ENCODE measurements at regions not wholly inside any gene's neighbourhood (a gene's known extent, or its start where the extent isn't known, plus 50 kb on each side); places are given as distances from the start of the nearest gene placed in this dataset.

- no peaks in the 10 kb centered on the region for H3K27me3 ChIP-seq (ENCODE audit: control insufficient read depth, insufficient read depth, low read length)
- H2AFZ ChIP-seq (ENCODE audit: low read length): no peak overlapping the region
- no peaks in the 10 kb centered on the region for H3K4me1 ChIP-seq (ENCODE audit: control insufficient read depth, extremely low read depth, insufficient read depth, low read length)
- no peaks in the 10 kb centered on the region for H3K36me3 ChIP-seq (ENCODE audit: control insufficient read depth, insufficient read depth, low read length)
- H3K79me2 ChIP-seq (ENCODE audit: control insufficient read depth, insufficient read depth, low read length): no peaks in the 10 kb centered on the region
- H3K4me2 ChIP-seq (ENCODE audit: extremely low read depth, insufficient read depth, low read length): no peak overlapping the region
- no peaks in the 10 kb centered on the region for H4K20me1 ChIP-seq (ENCODE audit: control insufficient read depth, extremely low read depth, insufficient read depth, low read length)
- H3K4me3 ChIP-seq (replicated peaks in 1 of 4; ENCODE audit: control extremely low read depth in 1 of 4, insufficient read depth in 1 of 4, low read depth in 3 of 4, low read length in 4 of 4): no peak overlapping the region
- no peak overlapping the region for H3K9ac ChIP-seq (ENCODE audit: insufficient read depth, low read length)
- DNase-seq (ENCODE audit: low read depth in 2 of 2): no peak
- H3K9me3 ChIP-seq (ENCODE audit: control insufficient read depth, insufficient read depth, low read depth, low read length): no peaks in the 10 kb centered on the region
- no peak overlapping the region for H3K27ac ChIP-seq (ENCODE audit: insufficient read depth, low read length)
- TF ChIP-seq CTCF (conservative IDR thresholded peaks at IDR 0.05 in 1 of 2, IDR thresholded peaks at IDR 0.05 in 1 of 2; ENCODE audit: low read depth in 1 of 2, low read length in 2 of 2): no peak
- no peak for TF ChIP-seq EZH2 (IDR thresholded peaks at IDR 0.05; ENCODE audit: low read length, missing control alignments)
These were observed 336.3 kb downstream of the SLITRK6 start for GRCh38 chr13:85462792-85463425.

DNA sequence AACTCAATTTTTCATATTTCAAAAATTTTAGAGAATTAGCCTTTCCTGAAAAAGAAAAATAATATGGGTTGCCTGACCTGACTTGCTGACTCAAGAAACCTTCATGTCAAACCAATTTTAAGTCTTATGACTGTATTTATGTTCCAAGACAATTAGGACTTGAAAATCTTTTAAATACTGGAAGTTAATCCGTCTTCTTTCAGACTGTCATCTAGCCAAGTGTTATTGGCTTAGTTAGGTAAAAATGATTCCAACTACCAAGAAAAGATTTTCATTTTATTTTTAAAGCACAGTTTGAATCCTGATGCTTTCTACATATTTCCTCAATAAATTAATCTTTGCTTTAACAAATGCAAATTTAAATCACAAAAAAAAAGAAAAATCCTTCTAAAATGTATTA lies 337.6 kb downstream of the SLITRK6 start:
- Histone ChIP-seq H3K36me3 (ENCODE audit: control insufficient read depth, insufficient read depth, low read length) (no peaks in the 10 kb centered on the region), H3K9ac (ENCODE audit: insufficient read depth, low read length) (no peak overlapping the region), H3K4me1 (ENCODE audit: control insufficient read depth, extremely low read depth, insufficient read depth, low read length) (no peaks in the 10 kb centered on the region), H4K20me1 (ENCODE audit: control insufficient read depth, extremely low read depth, insufficient read depth, low read length) (no peaks in the 10 kb centered on the region), H3K9me3 (ENCODE audit: control insufficient read depth, insufficient read depth, low read depth, low read length) (no peaks in the 10 kb centered on the region), H2AFZ (ENCODE audit: low read length) (no peak overlapping the region), H3K79me2 (ENCODE audit: control insufficient read depth, insufficient read depth, low read length) (no peaks in the 10 kb centered on the region), H3K4me2 (ENCODE audit: extremely low read depth, insufficient read depth, low read length) (no peak overlapping the region), H3K27ac (ENCODE audit: insufficient read depth, low read length) (no peak overlapping the region), H3K27me3 (ENCODE audit: control insufficient read depth, insufficient read depth, low read length) (no peaks in the 10 kb centered on the region), H3K4me3 (replicated peaks in 1 of 4; ENCODE audit: control extremely low read depth in 1 of 4, insufficient read depth in 1 of 4, low read depth in 3 of 4, low read length in 4 of 4) (no peak overlapping the region)
- no peak for TF ChIP-seq CTCF (conservative IDR thresholded peaks at IDR 0.05 in 1 of 2, IDR thresholded peaks at IDR 0.05 in 1 of 2; ENCODE audit: low read depth in 1 of 2, low read length in 2 of 2)
- no peak for TF ChIP-seq EZH2 (IDR thresholded peaks at IDR 0.05; ENCODE audit: low read length, missing control alignments)
- DNase-seq (ENCODE audit: low read depth in 2 of 2): no peak

- TF ChIP-seq CTCF (conservative IDR thresholded peaks at IDR 0.05 in 1 of 2, IDR thresholded peaks at IDR 0.05 in 1 of 2; ENCODE audit: low read depth in 1 of 2, low read length in 2 of 2) (no peak), EZH2 (IDR thresholded peaks at IDR 0.05; ENCODE audit: low read length, missing control alignments) (no peak)
- H4K20me1 ChIP-seq (ENCODE audit: control insufficient read depth, extremely low read depth, insufficient read depth, low read length): no peaks in the 10 kb centered on the region
These were observed 353.7 kb downstream of the SLITRK6 start for GRCh38 chr13:85445534-85445933.

More at GRCh38 chr13:85445534-85445933, 353.7 kb downstream of the SLITRK6 start:
- Histone ChIP-seq H3K9ac (ENCODE audit: insufficient read depth, low read length) (no peak overlapping the region), H3K4me3 (replicated peaks in 1 of 4; ENCODE audit: control extremely low read depth in 1 of 4, insufficient read depth in 1 of 4, low read depth in 3 of 4, low read length in 4 of 4) (no peak overlapping the region), H3K4me2 (ENCODE audit: extremely low read depth, insufficient read depth, low read length) (no peak overlapping the region), H3K27me3 (ENCODE audit: control insufficient read depth, insufficient read depth, low read length) (no peaks in the 10 kb centered on the region), H3K79me2 (ENCODE audit: control insufficient read depth, insufficient read depth, low read length) (no peaks in the 10 kb centered on the region), H2AFZ (ENCODE audit: low read length) (no peak overlapping the region), H3K27ac (ENCODE audit: insufficient read depth, low read length) (no peak overlapping the region), H3K9me3 (ENCODE audit: control insufficient read depth, insufficient read depth, low read depth, low read length) (no peaks in the 10 kb centered on the region), H3K36me3 (ENCODE audit: control insufficient read depth, insufficient read depth, low read length) (no peaks in the 10 kb centered on the region), H3K4me1 (ENCODE audit: control insufficient read depth, extremely low read depth, insufficient read depth, low read length) (no peaks in the 10 kb centered on the region)
- no peak for DNase-seq (ENCODE audit: low read depth in 2 of 2)
